ENCODE measurements at regions not wholly inside any gene's neighbourhood (a gene's known extent, or its start where the extent isn't known, plus 50 kb on each side); places are given as distances from the start of the nearest gene placed in this dataset.

DNA sequence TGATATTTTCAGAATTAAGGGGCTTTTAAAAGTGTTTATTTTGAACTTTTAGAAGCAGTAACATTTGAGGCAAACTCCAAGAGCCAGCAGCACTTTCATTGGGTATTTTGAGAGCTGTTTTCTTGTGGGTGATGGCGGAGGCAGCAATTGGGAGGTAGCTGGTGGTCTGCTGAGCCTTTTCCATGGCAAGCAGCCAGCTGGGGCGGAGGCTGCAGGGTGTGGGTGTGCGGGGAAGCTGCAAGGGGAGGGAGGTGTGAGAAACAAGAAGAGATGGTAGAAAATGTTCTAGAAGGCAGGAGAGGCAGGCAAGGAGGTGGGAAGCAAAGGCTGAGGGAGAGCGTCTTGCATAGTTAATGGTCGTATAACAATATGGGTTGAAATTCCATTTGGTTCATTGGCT, 223.4 kb upstream of the HTR2A start:
- Mint-ChIP-seq H3K9me3 (peaks cover 4% of the 10 kb centered on the region), H3K27me3 (ENCODE audit: low read depth) (no peaks in the 10 kb centered on the region), H3K27ac (ENCODE audit: unreplicated experiment) (no peak overlapping the region), H3K4me1 (peaks cover 21% of the 10 kb centered on the region), H3K36me3 (ENCODE audit: low read depth) (no peaks in the 10 kb centered on the region), H3K4me3 (no peak overlapping the region)
- no peak for DNase-seq (ENCODE audit: low read depth, low spot score)
- TF ChIP-seq, protein P1, sequence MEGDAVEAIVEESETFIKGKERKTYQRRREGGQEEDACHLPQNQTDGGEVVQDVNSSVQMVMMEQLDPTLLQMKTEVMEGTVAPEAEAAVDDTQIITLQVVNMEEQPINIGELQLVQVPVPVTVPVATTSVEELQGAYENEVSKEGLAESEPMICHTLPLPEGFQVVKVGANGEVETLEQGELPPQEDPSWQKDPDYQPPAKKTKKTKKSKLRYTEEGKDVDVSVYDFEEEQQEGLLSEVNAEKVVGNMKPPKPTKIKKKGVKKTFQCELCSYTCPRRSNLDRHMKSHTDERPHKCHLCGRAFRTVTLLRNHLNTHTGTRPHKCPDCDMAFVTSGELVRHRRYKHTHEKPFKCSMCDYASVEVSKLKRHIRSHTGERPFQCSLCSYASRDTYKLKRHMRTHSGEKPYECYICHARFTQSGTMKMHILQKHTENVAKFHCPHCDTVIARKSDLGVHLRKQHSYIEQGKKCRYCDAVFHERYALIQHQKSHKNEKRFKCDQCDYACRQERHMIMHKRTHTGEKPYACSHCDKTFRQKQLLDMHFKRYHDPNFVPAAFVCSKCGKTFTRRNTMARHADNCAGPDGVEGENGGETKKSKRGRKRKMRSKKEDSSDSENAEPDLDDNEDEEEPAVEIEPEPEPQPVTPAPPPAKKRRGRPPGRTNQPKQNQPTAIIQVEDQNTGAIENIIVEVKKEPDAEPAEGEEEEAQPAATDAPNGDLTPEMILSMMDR (conservative IDR thresholded peaks at IDR 0.05) = no peak

DNA sequence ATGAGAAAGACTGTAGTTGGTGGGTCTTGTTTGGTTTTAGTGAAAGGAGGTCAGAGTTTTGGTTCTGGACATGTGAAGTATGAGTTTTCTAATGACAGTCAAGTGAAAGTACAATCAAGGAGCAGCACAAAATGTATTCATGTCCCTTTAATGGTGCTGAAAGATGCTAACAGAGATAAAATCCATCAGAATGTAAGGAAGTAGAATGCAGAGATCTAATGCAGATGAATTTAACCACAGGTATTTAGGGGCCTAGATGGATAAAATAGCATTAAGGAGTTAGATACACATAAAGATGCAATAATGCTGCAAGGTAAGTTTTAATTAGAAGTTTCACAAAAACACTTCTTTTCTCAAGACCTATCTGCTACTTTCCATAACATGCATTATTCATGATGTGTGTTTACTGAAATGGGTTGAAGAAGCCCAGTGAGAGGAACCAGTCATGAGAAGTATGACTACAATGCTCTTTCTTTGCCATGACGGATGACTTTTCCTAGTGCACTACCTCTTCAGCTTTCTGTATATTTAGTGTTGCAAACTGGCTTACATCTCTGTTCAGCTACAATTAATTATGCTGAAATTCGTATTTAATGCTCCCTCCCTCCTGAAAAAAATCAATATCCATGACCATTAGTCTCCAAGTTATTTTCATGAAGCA, 222.9 kb upstream of the HTR2A start:
- H3K27ac Mint-ChIP-seq (ENCODE audit: unreplicated experiment) = no peak overlapping the region
- H3K36me3 Mint-ChIP-seq (ENCODE audit: low read depth) = no peaks in the 10 kb centered on the region
- no peaks in the 10 kb centered on the region for H3K27me3 Mint-ChIP-seq (ENCODE audit: low read depth)
- H3K9me3 Mint-ChIP-seq = peaks cover 4% of the 10 kb centered on the region
- peaks cover 21% of the 10 kb centered on the region for H3K4me1 Mint-ChIP-seq
- H3K4me3 Mint-ChIP-seq = no peak overlapping the region
- TF ChIP-seq, protein P1 (conservative IDR thresholded peaks at IDR 0.05) = no peak
- no peak for DNase-seq (ENCODE audit: low read depth, low spot score)

DNA sequence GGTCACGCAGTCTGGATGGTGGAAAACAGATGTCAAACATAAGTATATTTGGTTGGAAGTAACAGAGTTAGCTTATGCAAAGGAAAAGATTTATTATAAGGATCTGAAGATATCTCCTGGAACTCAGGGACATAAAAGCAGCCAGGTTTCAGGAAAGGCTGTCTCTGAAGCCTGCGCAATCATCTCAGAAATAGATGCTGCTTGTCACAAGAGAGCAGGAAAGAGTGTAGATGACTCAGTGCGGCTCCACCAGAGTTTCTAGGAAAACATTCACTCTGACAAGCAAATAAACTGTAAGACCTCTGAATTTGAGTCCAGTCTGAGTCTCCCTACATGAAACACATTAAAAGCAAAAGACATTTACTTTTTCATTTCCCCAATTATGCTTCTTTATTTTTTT, 220.4 kb upstream of the HTR2A start:
- Mint-ChIP-seq H3K4me3 (no peak overlapping the region), H3K9me3 (no peaks in the 10 kb centered on the region), H3K27me3 (ENCODE audit: low read depth) (no peaks in the 10 kb centered on the region), H3K27ac (ENCODE audit: unreplicated experiment) (no peak overlapping the region), H3K36me3 (ENCODE audit: low read depth) (no peaks in the 10 kb centered on the region), H3K4me1 (peaks cover 36% of the 10 kb centered on the region)
- no peak for DNase-seq (ENCODE audit: low read depth, low spot score)
- TF ChIP-seq, protein P1 (conservative IDR thresholded peaks at IDR 0.05) = no peak

DNA sequence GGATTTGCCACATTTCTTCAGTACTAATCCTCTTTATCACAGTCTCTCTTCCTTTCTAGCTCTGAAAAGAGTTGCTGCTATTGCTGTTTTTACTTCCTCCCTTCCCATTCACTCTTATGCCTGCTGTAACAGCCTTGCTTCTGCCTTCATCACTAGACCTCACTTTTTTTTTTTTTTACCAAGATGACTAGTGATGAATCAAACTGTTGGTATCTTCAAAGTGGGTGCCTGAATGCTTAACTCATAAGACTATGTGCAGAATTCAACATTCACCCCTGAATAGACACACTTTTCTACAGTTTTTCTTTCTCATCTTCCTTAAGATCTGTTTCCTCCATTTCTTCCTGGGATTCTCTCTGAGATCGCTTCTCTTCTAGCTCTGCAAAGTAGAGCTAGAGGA, 217.2 kb upstream of the HTR2A start:
- Mint-ChIP-seq H3K27me3 (ENCODE audit: low read depth) (no peaks in the 10 kb centered on the region), H3K4me1 (peaks cover 22% of the 10 kb centered on the region), H3K9me3 (no peaks in the 10 kb centered on the region), H3K4me3 (no peak overlapping the region), H3K36me3 (ENCODE audit: low read depth) (no peaks in the 10 kb centered on the region), H3K27ac (ENCODE audit: unreplicated experiment) (no peak overlapping the region)
- DNase-seq (ENCODE audit: low read depth, low spot score) = no peak
- TF ChIP-seq, protein P1 (conservative IDR thresholded peaks at IDR 0.05) = no peak

DNA sequence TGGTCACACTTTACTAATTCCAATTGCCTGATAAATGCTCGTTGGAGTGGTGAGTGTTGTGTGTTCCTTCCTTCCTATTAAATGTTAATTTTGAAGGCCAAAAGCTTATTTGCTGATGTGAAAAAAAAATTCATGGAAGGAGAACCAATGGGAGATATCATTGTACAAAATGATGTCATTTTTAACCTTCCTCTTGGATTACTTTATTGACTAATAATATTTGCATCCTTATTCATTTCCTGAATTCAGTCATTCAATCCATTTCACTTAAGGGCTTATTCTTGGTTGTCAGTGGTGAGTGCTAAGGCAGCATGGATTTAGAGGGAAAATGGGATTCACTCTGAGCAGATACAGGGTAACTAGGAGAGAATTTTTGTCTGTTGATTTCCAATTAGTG, 216.0 kb upstream of the HTR2A start:
- Mint-ChIP-seq H3K36me3 (ENCODE audit: low read depth) (no peaks in the 10 kb centered on the region), H3K4me3 (no peak overlapping the region), H3K4me1 (peaks cover 19% of the 10 kb centered on the region), H3K9me3 (no peaks in the 10 kb centered on the region), H3K27me3 (ENCODE audit: low read depth) (no peaks in the 10 kb centered on the region), H3K27ac (ENCODE audit: unreplicated experiment) (no peak overlapping the region)
- TF ChIP-seq, protein P1 (conservative IDR thresholded peaks at IDR 0.05) = no peak
- no peak for DNase-seq (ENCODE audit: low read depth, low spot score)

All from neural crest cell (in vitro differentiated cells).